Activated CD8-positive, alpha-beta memory T cell treated with anti-CD3 and anti-CD28 coated beads for 1 hour (primary cell): ENCODE measurements at regions not wholly inside any gene's neighbourhood (a gene's known extent, or its start where the extent isn't known, plus 50 kb on each side); places are given as distances from the start of the nearest gene placed in this dataset.

Experiments
- DNase-seq, 2 donors: peaks; one replicate each; pipeline ENCODE4 v3.0.0-alpha.2; 2020; ENCODE audit warnings: low read depth in 1 of 2; ENCODE audit errors: extremely low read depth in 1 of 2

GRCh38 chr4:151917145-151917734, 156.4 kb upstream of the GATB start:
- no peak for DNase-seq

- no peak for DNase-seq
Measured at GRCh38 chr4:151912632-151913031, 151.8 kb upstream of the GATB start.

GRCh38 chr4:151911970-151912369, 151.2 kb upstream of the GATB start:
- DNase-seq: no peak

GRCh38 chr4:151908734-151909497, 148.1 kb upstream of the GATB start:
- no peak for DNase-seq

- DNase-seq: no peak
Measured at GRCh38 chr4:151908201-151908600, 147.4 kb upstream of the GATB start.

GRCh38 chr4:151906438-151906837, 145.6 kb upstream of the GATB start:
- no peak for DNase-seq

GRCh38 chr4:151905197-151905596, 144.4 kb upstream of the GATB start:
- DNase-seq: no peak

- DNase-seq: no peak
Measured at GRCh38 chr4:151901631-151902030, 140.8 kb upstream of the GATB start.

GRCh38 chr4:151896880-151897279, 136.1 kb upstream of the GATB start:
- no peak for DNase-seq

- no peak for DNase-seq
Measured at GRCh38 chr4:151895671-151896070, 134.9 kb upstream of the GATB start.

GRCh38 chr4:151894246-151894645, 133.4 kb upstream of the GATB start:
- no peak for DNase-seq

- DNase-seq: no peak
Measured at GRCh38 chr4:151888367-151888866, 127.6 kb upstream of the GATB start.

- DNase-seq: no peak
Measured at GRCh38 chr4:151887816-151888180, 127.0 kb upstream of the GATB start.

- no peak for DNase-seq
Measured at GRCh38 chr4:151887031-151887815, 126.4 kb upstream of the GATB start.

- DNase-seq: no peak
Measured at GRCh38 chr4:151885123-151885522, 124.3 kb upstream of the GATB start.

- no peak for DNase-seq
Measured at GRCh38 chr4:151883747-151884146, 122.9 kb upstream of the GATB start.

GRCh38 chr4:151882072-151882803, 121.4 kb upstream of the GATB start:
- no peak for DNase-seq

GRCh38 chr4:151879705-151880445, 119.1 kb upstream of the GATB start:
- no peak for DNase-seq

- no peak for DNase-seq
Measured at GRCh38 chr4:151876381-151876988, 115.7 kb upstream of the GATB start.

- DNase-seq: no peak
Measured at GRCh38 chr4:151874328-151874727, 113.5 kb upstream of the GATB start.
